Heart left ventricle (tissue), 13 donors: ENCODE measurements at regions not wholly inside any gene's neighbourhood (a gene's known extent, or its start where the extent isn't known, plus 50 kb on each side); places are given as distances from the start of the nearest gene placed in this dataset.

ENCODE experiments used
- POLR2A ChIP-seq, 2 donors: fragments of 450-650 bp; IDR thresholded peaks; one replicate each; pipeline ENCODE4 v1.6.1; 2017; ENCODE audit warnings: antibody characterized with exemption in 2 of 2, mild to moderate bottlenecking in 2 of 2, moderate library complexity in 2 of 2
- TF ChIP-seq, protein P1 (sequence below), 12 donors: fragments of 200-600 bp; sonication (generic) in 4 of 12; IDR thresholded peaks; one replicate each; pipeline versions ENCODE4 v1.5.0 to v1.8.0; 2018 to 2022; ENCODE audit warnings: antibody characterized with exemption in 12 of 12, mild to moderate bottlenecking in 5 of 12
- donor health status: ischemic (EF 13 %, LVEDD 7.1; RV severe dilation, severe dysfunction).
- donor health status: DM: no; HTN: yes; CAD: no.
- donor health status: DM: no; HTN: no; CAD: no.
- donor health status: ischemic (EF 25% LVEDD 6.9; RV normal size, moderate dysfunction).
- donor health status: ischemic (EF 25% LVEDD 5.7; RV mildly dilated, moderate dysfunction).
- donor health status: ischemic (EF 35%, LVEDD 5.7; RV mildly dilated, moderate dysfunction).
- donor health status: nonischemic (EF 11% LVEDD 7.7; RV severe dilation, severe dysfunction).
- donor health status: DM: yes; HTN: yes; CAD: no.
- donor health status: PGD.
- donor health status: ischemic (EF 29% LVEDD 5.4; RV normal size, mild dysfunction).
- donor health status: nonischemic (EF 23%, LVEDD 6.1; RV moderate dilation, normal function).

DNA sequence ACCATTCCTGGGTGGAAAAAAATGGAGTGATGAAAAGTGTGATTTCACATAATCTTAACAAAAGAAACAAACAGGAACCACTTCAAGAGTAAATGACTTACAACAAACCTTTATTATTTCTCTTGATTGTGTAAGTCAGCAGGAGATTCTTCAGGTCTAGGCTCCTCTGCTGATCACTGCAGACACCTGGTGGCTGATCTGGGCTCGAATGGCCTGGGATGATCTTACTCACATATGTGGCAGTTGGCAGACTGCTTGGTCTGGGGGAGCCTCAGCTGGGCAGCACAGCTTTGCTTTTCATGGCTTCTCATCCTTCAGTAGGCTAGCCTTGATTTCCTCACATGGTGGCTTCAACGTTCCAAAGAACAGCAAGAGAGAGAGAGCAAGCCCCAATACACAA is 215.4 kb upstream of the PRICKLE1 start:
- no peak for TF ChIP-seq POLR2A (IDR thresholded peaks at IDR 0.05)
- TF ChIP-seq, protein P1, sequence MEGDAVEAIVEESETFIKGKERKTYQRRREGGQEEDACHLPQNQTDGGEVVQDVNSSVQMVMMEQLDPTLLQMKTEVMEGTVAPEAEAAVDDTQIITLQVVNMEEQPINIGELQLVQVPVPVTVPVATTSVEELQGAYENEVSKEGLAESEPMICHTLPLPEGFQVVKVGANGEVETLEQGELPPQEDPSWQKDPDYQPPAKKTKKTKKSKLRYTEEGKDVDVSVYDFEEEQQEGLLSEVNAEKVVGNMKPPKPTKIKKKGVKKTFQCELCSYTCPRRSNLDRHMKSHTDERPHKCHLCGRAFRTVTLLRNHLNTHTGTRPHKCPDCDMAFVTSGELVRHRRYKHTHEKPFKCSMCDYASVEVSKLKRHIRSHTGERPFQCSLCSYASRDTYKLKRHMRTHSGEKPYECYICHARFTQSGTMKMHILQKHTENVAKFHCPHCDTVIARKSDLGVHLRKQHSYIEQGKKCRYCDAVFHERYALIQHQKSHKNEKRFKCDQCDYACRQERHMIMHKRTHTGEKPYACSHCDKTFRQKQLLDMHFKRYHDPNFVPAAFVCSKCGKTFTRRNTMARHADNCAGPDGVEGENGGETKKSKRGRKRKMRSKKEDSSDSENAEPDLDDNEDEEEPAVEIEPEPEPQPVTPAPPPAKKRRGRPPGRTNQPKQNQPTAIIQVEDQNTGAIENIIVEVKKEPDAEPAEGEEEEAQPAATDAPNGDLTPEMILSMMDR (IDR thresholded peaks at IDR 0.05) = no peak
